Uterus (tissue), 2 donors: ENCODE measurements at regions not wholly inside any gene's neighbourhood (a gene's known extent, or its start where the extent isn't known, plus 50 kb on each side); places are given as distances from the start of the nearest gene placed in this dataset.

Experiments used
- CTCF ChIP-seq, 4 experiments: fragments of 200-600 bp in 2 of 4; fragments of 450-650 bp in 2 of 4; sonication (generic) in 2 of 4; IDR thresholded peaks; one replicate each; pipeline ENCODE4 v1.5.1; 2016 to 2019; ENCODE audit warnings: antibody characterized with exemption in 4 of 4, mild to moderate bottlenecking in 2 of 4, moderate library complexity in 1 of 4
- POLR2A ChIP-seq, 2 donors: fragments of 450-650 bp; IDR thresholded peaks; one replicate each; pipeline ENCODE4 v1.6.1; 2016; ENCODE audit warnings: antibody characterized with exemption in 2 of 2, mild to moderate bottlenecking in 1 of 2, moderate library complexity in 1 of 2

GRCh38 chr2:23005469-23005868 lies 379.5 kb upstream of the KLHL29 start:
- TF ChIP-seq CTCF (IDR thresholded peaks at IDR 0.05) (no peak), POLR2A (IDR thresholded peaks at IDR 0.05) (no peak)
